K562 (cell line): ENCODE measurements at regions not wholly inside any gene's neighbourhood (a gene's known extent, or its start where the extent isn't known, plus 50 kb on each side); places are given as distances from the start of the nearest gene placed in this dataset.

Experiments
- BCOR ChIP-seq: fragments of 450-650 bp; IDR thresholded peaks from 2 replicates; pipeline ENCODE4 v1.6.1; 2016
- CC2D1A ChIP-seq: fragments of 450-650 bp; IDR thresholded peaks from 2 replicates; pipeline ENCODE4 v1.6.1; 2017; ENCODE audit warnings: mild to moderate bottlenecking
- CCAR2 ChIP-seq: fragments of 200-400 bp; formaldehyde crosslinking; IDR thresholded peaks from 2 replicates; pipeline ENCODE4 v1.6.1; 2017; ENCODE audit warnings: mild to moderate bottlenecking, low read depth, low read length
- HDAC3 ChIP-seq: fragments of 450-650 bp; IDR thresholded peaks from 2 replicates; pipeline ENCODE4 v1.6.1; 2018; ENCODE audit warnings: borderline replicate concordance, mild to moderate bottlenecking, moderate library complexity; ENCODE audit not compliant: partially characterized antibody
- NFIX ChIP-seq: fragments of 250-450 bp; sonication (Bioruptor Pico); IDR thresholded peaks from 2 replicates; pipeline ENCODE4 v1.4.0; 2020; ENCODE audit warnings: low read depth, mild to moderate bottlenecking, moderate library complexity
- NR3C1 ChIP-seq: sonication (generic); formaldehyde crosslinking; IDR thresholded peaks from 2 replicates; pipeline ENCODE4 v1.8.1; 2022; ENCODE audit warnings: missing genetic modification reagents
- ZKSCAN3 ChIP-seq: fragments of 250-450 bp; sonication (Bioruptor Pico); IDR thresholded peaks from 2 replicates; pipeline ENCODE4 v1.4.0; 2020
- ZNF253 ChIP-seq: fragments of 250-450 bp; sonication (Bioruptor Pico); conservative IDR thresholded peaks from 2 replicates; pipeline ENCODE4 v1.6.1; 2021; ENCODE audit warnings: mild to moderate bottlenecking
- TF ChIP-seq, protein P1 (sequence below): fragments of 450-650 bp; formaldehyde crosslinking; IDR thresholded peaks from 2 replicates; pipeline ENCODE4 v1.4.0; 2022; ENCODE audit warnings: missing genetic modification characterization
- TF ChIP-seq, protein P2 (sequence below): sonication (generic); IDR thresholded peaks from 2 replicates; pipeline ENCODE4 v1.6.1; 2016
- TF ChIP-seq, protein P3 (sequence below), 3 experiments: fragments of 200-800 bp in 1 of 3; fragments of 250-450 bp in 1 of 3; fragments of 450-650 bp in 1 of 3; sonication (Bioruptor Pico) in 1 of 3; sonication (Bioruptor generic) in 1 of 3; formaldehyde crosslinking in 1 of 3; IDR thresholded peaks; 2 replicates each; pipeline versions ENCODE4 v1.6.1 to v1.8.0; 2016 to 2022; ENCODE audit warnings: mild to moderate bottlenecking in 2 of 3, missing genetic modification characterization in 2 of 3, missing compliant biosample characterization in 1 of 3, moderate library complexity in 1 of 3
- TF ChIP-seq, protein P4 (sequence below): fragments of 250-450 bp; sonication (Bioruptor Pico); IDR thresholded peaks from 2 replicates; pipeline ENCODE4 v1.8.0; 2022; ENCODE audit warnings: inconsistent platforms, mild to moderate bottlenecking, moderate library complexity, borderline replicate concordance
- TF ChIP-seq, protein P5 (sequence below): fragments of 450-650 bp; IDR thresholded peaks from one replicate; pipeline ENCODE4 v1.6.1; 2018; ENCODE audit warnings: mild to moderate bottlenecking, moderate library complexity; ENCODE audit not compliant: partially characterized antibody

DNA sequence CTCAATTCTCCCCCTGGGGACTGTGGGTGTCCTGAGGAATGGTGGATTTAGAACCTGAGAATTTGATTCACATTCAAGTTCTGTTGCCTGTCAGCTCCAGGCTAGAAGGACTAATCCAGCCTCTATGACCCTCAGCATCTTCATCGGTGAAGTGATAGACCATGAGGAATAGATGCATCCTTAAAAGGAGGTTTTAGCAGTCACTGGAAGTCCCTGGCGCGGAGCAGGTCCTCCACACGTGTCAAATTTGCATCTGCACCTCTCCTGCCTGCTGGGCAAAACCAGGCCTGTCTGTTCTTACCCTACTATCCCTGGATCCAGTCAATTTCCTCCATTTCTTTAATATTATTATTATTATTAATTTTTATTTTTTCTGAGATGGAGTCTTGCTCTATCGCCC is 808.4 kb downstream of the TBC1D22A start (continued):
- TF ChIP-seq, protein P1, sequence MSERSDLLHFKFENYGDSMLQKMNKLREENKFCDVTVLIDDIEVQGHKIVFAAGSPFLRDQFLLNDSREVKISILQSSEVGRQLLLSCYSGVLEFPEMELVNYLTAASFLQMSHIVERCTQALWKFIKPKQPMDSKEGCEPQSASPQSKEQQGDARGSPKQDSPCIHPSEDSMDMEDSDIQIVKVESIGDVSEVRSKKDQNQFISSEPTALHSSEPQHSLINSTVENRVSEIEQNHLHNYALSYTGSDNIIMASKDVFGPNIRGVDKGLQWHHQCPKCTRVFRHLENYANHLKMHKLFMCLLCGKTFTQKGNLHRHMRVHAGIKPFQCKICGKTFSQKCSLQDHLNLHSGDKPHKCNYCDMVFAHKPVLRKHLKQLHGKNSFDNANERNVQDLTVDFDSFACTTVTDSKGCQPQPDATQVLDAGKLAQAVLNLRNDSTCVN = no peak
- TF ChIP-seq HDAC3 (no peak), BCOR (no peak), NR3C1 (CRISPR knock-in tag) (no peak), CCAR2 (no peak), CC2D1A (no peak), ZNF253 (no peak), ZKSCAN3 (CRISPR knock-in tag) (no peak), NFIX (CRISPR knock-in tag) (no peak)
- TF ChIP-seq, protein P2, sequence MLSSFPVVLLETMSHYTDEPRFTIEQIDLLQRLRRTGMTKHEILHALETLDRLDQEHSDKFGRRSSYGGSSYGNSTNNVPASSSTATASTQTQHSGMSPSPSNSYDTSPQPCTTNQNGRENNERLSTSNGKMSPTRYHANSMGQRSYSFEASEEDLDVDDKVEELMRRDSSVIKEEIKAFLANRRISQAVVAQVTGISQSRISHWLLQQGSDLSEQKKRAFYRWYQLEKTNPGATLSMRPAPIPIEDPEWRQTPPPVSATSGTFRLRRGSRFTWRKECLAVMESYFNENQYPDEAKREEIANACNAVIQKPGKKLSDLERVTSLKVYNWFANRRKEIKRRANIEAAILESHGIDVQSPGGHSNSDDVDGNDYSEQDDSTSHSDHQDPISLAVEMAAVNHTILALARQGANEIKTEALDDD = no peak
- TF ChIP-seq, protein P3, sequence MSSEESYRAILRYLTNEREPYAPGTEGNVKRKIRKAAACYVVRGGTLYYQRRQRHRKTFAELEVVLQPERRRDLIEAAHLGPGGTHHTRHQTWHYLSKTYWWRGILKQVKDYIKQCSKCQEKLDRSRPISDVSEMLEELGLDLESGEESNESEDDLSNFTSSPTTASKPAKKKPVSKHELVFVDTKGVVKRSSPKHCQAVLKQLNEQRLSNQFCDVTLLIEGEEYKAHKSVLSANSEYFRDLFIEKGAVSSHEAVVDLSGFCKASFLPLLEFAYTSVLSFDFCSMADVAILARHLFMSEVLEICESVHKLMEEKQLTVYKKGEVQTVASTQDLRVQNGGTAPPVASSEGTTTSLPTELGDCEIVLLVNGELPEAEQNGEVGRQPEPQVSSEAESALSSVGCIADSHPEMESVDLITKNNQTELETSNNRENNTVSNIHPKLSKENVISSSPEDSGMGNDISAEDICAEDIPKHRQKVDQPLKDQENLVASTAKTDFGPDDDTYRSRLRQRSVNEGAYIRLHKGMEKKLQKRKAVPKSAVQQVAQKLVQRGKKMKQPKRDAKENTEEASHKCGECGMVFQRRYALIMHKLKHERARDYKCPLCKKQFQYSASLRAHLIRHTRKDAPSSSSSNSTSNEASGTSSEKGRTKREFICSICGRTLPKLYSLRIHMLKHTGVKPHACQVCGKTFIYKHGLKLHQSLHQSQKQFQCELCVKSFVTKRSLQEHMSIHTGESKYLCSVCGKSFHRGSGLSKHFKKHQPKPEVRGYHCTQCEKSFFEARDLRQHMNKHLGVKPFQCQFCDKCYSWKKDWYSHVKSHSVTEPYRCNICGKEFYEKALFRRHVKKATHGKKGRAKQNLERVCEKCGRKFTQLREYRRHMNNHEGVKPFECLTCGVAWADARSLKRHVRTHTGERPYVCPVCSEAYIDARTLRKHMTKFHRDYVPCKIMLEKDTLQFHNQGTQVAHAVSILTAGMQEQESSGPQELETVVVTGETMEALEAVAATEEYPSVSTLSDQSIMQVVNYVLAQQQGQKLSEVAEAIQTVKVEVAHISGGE (CRISPR knock-in tag; IDR thresholded peaks at IDR 0.05) = no peak
- TF ChIP-seq, protein P4, sequence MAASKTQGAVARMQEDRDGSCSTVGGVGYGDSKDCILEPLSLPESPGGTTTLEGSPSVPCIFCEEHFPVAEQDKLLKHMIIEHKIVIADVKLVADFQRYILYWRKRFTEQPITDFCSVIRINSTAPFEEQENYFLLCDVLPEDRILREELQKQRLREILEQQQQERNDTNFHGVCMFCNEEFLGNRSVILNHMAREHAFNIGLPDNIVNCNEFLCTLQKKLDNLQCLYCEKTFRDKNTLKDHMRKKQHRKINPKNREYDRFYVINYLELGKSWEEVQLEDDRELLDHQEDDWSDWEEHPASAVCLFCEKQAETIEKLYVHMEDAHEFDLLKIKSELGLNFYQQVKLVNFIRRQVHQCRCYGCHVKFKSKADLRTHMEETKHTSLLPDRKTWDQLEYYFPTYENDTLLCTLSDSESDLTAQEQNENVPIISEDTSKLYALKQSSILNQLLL (CRISPR knock-in tag) = no peak
- TF ChIP-seq, protein P5, sequence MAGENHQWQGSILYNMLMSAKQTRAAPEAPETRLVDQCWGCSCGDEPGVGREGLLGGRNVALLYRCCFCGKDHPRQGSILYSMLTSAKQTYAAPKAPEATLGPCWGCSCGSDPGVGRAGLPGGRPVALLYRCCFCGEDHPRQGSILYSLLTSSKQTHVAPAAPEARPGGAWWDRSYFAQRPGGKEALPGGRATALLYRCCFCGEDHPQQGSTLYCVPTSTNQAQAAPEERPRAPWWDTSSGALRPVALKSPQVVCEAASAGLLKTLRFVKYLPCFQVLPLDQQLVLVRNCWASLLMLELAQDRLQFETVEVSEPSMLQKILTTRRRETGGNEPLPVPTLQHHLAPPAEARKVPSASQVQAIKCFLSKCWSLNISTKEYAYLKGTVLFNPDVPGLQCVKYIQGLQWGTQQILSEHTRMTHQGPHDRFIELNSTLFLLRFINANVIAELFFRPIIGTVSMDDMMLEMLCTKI = no peak
